ENCODE measurements at regions not wholly inside any gene's neighbourhood (a gene's known extent, or its start where the extent isn't known, plus 50 kb on each side); places are given as distances from the start of the nearest gene placed in this dataset.

- peaks cover 5% of the 10 kb centered on the region for H3K4me1 Mint-ChIP-seq (ENCODE audit: unreplicated experiment)
- no peak overlapping the region for H3K27ac Mint-ChIP-seq (ENCODE audit: unreplicated experiment)
- no peaks in the 10 kb centered on the region for H3K36me3 Mint-ChIP-seq (ENCODE audit: low read depth, unreplicated experiment)
- no peak overlapping the region for H3K4me3 Mint-ChIP-seq (ENCODE audit: unreplicated experiment)
- no peak for TF ChIP-seq CTCF (IDR thresholded peaks at IDR 0.05; ENCODE audit: unreplicated experiment)
- H3K27me3 Mint-ChIP-seq (ENCODE audit: unreplicated experiment): no peaks in the 10 kb centered on the region
- no peaks in the 10 kb centered on the region for H3K9me3 Mint-ChIP-seq (ENCODE audit: unreplicated experiment)
- DNase-seq (ENCODE audit: low spot score): no peak
Measured at GRCh38 chr10:107269626-107270025, 105.1 kb upstream of the SORCS1 start.

GRCh38 chr10:107264742-107265141, 100.2 kb upstream of the SORCS1 start:
- no peaks in the 10 kb centered on the region for H3K9me3 Mint-ChIP-seq (ENCODE audit: unreplicated experiment)
- H3K36me3 Mint-ChIP-seq (ENCODE audit: low read depth, unreplicated experiment): no peaks in the 10 kb centered on the region
- no peak overlapping the region for H3K27ac Mint-ChIP-seq (ENCODE audit: unreplicated experiment)
- H3K4me1 Mint-ChIP-seq (ENCODE audit: unreplicated experiment): no peaks in the 10 kb centered on the region
- peak; percentile 24 for TF ChIP-seq CTCF (IDR thresholded peaks at IDR 0.05; ENCODE audit: unreplicated experiment)
- H3K4me3 Mint-ChIP-seq (ENCODE audit: unreplicated experiment): no peak overlapping the region
- DNase-seq (ENCODE audit: low spot score): no peak
- H3K27me3 Mint-ChIP-seq (ENCODE audit: unreplicated experiment): no peaks in the 10 kb centered on the region

- no peak for DNase-seq (ENCODE audit: low spot score)
- TF ChIP-seq CTCF (IDR thresholded peaks at IDR 0.05; ENCODE audit: unreplicated experiment): no peak
- Mint-ChIP-seq H3K9me3 (ENCODE audit: unreplicated experiment) (no peaks in the 10 kb centered on the region), H3K36me3 (ENCODE audit: low read depth, unreplicated experiment) (no peaks in the 10 kb centered on the region), H3K4me1 (ENCODE audit: unreplicated experiment) (no peaks in the 10 kb centered on the region), H3K27me3 (ENCODE audit: unreplicated experiment) (no peaks in the 10 kb centered on the region), H3K4me3 (ENCODE audit: unreplicated experiment) (no peak overlapping the region), H3K27ac (ENCODE audit: unreplicated experiment) (no peak overlapping the region)
Measured at GRCh38 chr10:107244122-107244521, 79.6 kb upstream of the SORCS1 start.

GRCh38 chr10:107238275-107238674, 73.8 kb upstream of the SORCS1 start:
- no peak for TF ChIP-seq CTCF (IDR thresholded peaks at IDR 0.05; ENCODE audit: unreplicated experiment)
- no peak overlapping the region for H3K4me3 Mint-ChIP-seq (ENCODE audit: unreplicated experiment)
- no peaks in the 10 kb centered on the region for H3K9me3 Mint-ChIP-seq (ENCODE audit: unreplicated experiment)

GRCh38 chr10:107232013-107232412, 67.5 kb upstream of the SORCS1 start:
- Mint-ChIP-seq H3K4me1 (ENCODE audit: unreplicated experiment) (no peaks in the 10 kb centered on the region), H3K4me3 (ENCODE audit: unreplicated experiment) (no peak overlapping the region), H3K27me3 (ENCODE audit: unreplicated experiment) (no peaks in the 10 kb centered on the region), H3K9me3 (ENCODE audit: unreplicated experiment) (no peaks in the 10 kb centered on the region), H3K36me3 (ENCODE audit: low read depth, unreplicated experiment) (no peaks in the 10 kb centered on the region), H3K27ac (ENCODE audit: unreplicated experiment) (no peak overlapping the region)
- no peak for TF ChIP-seq CTCF (IDR thresholded peaks at IDR 0.05; ENCODE audit: unreplicated experiment)
- DNase-seq (ENCODE audit: low spot score): no peak

More at GRCh38 chr10:107238275-107238674, 73.8 kb upstream of the SORCS1 start:
- Mint-ChIP-seq H3K4me1 (ENCODE audit: unreplicated experiment) (no peaks in the 10 kb centered on the region), H3K27ac (ENCODE audit: unreplicated experiment) (no peak overlapping the region), H3K27me3 (ENCODE audit: unreplicated experiment) (no peaks in the 10 kb centered on the region), H3K36me3 (ENCODE audit: low read depth, unreplicated experiment) (no peaks in the 10 kb centered on the region)
- no peak for DNase-seq (ENCODE audit: low spot score)

Measured in endothelial cell (in vitro differentiated cells).